ENCODE measurements at regions not wholly inside any gene's neighbourhood (a gene's known extent, or its start where the extent isn't known, plus 50 kb on each side); places are given as distances from the start of the nearest gene placed in this dataset.

DNA sequence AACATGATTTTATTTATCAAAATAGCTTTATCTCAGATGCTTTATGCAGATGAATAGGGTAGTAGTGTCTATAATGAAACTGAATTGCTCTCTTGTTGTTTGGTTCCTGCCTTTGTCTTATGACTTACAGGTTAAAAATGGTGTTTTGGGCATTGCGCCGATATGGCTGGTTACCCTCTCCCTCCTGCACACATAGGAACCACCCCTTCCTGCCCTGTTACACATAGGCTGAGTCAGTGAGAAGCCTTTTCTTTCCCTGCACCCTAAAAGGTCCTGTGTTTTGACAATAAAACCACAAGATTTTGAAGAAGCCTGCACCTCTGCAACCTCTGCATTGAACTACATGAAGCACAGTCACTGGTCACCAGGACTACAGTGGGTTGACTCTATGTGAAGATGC is 655.8 kb upstream of the ANKRD30A start:
- no peak overlapping the region for H2AFZ ChIP-seq (ENCODE audit: low read depth)
- no peak overlapping the region for H3K4me2 ChIP-seq
- peaks cover 15% of the 10 kb centered on the region for H3K4me1 ChIP-seq (ENCODE audit: low read depth, poor library complexity, severe bottlenecking)
- no peaks in the 10 kb centered on the region for H3K79me2 ChIP-seq (ENCODE audit: insufficient read depth, low read depth)
- no peak overlapping the region for H3K4me3 ChIP-seq (IDR thresholded peaks at IDR 0.05; ENCODE audit: insufficient read depth, low read depth, low read length)
- no peaks in the 10 kb centered on the region for H4K20me1 ChIP-seq (ENCODE audit: insufficient read depth)
- H3K9ac ChIP-seq, result no peak overlapping the region
- H3K27ac ChIP-seq, result no peak overlapping the region
- TF ChIP-seq, protein P1, sequence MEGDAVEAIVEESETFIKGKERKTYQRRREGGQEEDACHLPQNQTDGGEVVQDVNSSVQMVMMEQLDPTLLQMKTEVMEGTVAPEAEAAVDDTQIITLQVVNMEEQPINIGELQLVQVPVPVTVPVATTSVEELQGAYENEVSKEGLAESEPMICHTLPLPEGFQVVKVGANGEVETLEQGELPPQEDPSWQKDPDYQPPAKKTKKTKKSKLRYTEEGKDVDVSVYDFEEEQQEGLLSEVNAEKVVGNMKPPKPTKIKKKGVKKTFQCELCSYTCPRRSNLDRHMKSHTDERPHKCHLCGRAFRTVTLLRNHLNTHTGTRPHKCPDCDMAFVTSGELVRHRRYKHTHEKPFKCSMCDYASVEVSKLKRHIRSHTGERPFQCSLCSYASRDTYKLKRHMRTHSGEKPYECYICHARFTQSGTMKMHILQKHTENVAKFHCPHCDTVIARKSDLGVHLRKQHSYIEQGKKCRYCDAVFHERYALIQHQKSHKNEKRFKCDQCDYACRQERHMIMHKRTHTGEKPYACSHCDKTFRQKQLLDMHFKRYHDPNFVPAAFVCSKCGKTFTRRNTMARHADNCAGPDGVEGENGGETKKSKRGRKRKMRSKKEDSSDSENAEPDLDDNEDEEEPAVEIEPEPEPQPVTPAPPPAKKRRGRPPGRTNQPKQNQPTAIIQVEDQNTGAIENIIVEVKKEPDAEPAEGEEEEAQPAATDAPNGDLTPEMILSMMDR (conservative IDR thresholded peaks at IDR 0.05; ENCODE audit: low read depth, low read length), result no peak
- no peaks in the 10 kb centered on the region for H3K27me3 ChIP-seq (ENCODE audit: insufficient read depth, low read depth)
- H3K36me3 ChIP-seq (ENCODE audit: insufficient read depth), result no peaks in the 10 kb centered on the region

DNA sequence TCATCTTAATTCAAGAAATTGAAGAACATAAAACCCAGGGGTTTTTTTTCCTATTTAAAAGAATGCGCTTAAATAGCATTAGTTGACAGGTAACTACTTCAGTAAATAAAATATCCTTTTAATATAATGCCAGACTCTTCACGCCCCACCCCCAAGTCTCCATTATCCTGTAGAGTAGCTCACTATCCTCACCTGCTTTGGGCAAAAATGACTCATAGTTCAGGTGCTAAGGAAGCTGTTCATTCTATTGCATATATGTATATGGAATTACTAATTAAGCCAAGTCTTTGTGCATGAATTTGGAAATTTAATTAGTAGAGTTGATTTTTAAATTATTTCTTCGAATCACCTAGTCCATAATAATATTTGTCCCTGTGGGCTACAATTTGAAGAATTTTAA is 656.8 kb upstream of the ANKRD30A start:
- H3K36me3 ChIP-seq (ENCODE audit: insufficient read depth), result no peaks in the 10 kb centered on the region
- H3K4me3 ChIP-seq (IDR thresholded peaks at IDR 0.05; ENCODE audit: insufficient read depth, low read depth, low read length), result no peak overlapping the region
- H3K9ac ChIP-seq, result no peak overlapping the region
- no peak overlapping the region for H3K4me2 ChIP-seq
- no peaks in the 10 kb centered on the region for H4K20me1 ChIP-seq (ENCODE audit: insufficient read depth)
- no peak overlapping the region for H2AFZ ChIP-seq (ENCODE audit: low read depth)
- no peak overlapping the region for H3K27ac ChIP-seq
- H3K79me2 ChIP-seq (ENCODE audit: insufficient read depth, low read depth), result no peaks in the 10 kb centered on the region
- no peaks in the 10 kb centered on the region for H3K27me3 ChIP-seq (ENCODE audit: insufficient read depth, low read depth)
- TF ChIP-seq, protein P1 (conservative IDR thresholded peaks at IDR 0.05; ENCODE audit: low read depth, low read length), result no peak
- H3K4me1 ChIP-seq (ENCODE audit: low read depth, poor library complexity, severe bottlenecking), result peaks cover 15% of the 10 kb centered on the region

DNA sequence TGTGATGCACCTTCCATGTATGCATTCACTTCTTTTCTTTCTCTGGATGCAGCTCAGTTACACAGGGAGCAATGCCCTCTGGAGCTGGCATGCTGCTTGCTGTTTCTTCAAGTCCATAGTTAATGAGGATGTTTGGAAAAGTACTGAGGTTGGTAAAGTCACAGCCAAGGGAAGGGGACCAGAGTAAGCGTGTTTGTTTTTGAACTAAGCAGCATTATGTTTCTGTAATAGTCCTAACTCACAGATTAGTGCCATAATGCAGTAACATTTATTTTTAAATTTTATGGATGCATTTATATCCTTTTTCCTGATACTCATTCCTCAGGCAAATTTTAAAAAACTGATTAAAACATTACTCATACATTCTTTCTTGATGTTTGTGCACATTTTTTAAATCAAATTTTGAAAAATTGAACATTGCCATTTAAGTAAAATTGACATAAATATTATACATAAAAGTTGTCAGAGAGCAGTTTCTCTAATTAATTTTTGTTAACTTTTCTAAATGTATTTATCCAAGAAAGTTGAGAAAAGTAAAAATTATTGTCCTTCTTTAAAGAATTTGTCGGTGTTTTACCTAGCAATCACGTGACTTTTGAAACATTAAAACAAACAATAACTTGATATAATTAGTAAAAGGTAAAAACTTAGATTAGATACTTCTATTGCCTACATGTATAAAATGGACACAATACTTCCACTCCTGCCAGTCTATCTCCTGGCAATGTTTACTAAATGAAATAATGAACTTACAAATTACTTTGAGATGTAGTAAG is 659.6 kb upstream of the ANKRD30A start:
- H2AFZ ChIP-seq (ENCODE audit: low read depth), result no peak overlapping the region
- no peaks in the 10 kb centered on the region for H4K20me1 ChIP-seq (ENCODE audit: insufficient read depth)
- no peak overlapping the region for H3K9ac ChIP-seq
- H3K4me2 ChIP-seq, result no peak overlapping the region
- no peak overlapping the region for H3K27ac ChIP-seq
- TF ChIP-seq, protein P1 (conservative IDR thresholded peaks at IDR 0.05; ENCODE audit: low read depth, low read length), result no peak
- no peaks in the 10 kb centered on the region for H3K27me3 ChIP-seq (ENCODE audit: insufficient read depth, low read depth)
- H3K36me3 ChIP-seq (ENCODE audit: insufficient read depth), result no peaks in the 10 kb centered on the region
- no peaks in the 10 kb centered on the region for H3K4me1 ChIP-seq (ENCODE audit: low read depth, poor library complexity, severe bottlenecking)
- no peaks in the 10 kb centered on the region for H3K79me2 ChIP-seq (ENCODE audit: insufficient read depth, low read depth)
- H3K4me3 ChIP-seq (IDR thresholded peaks at IDR 0.05; ENCODE audit: insufficient read depth, low read depth, low read length), result no peak overlapping the region

DNA sequence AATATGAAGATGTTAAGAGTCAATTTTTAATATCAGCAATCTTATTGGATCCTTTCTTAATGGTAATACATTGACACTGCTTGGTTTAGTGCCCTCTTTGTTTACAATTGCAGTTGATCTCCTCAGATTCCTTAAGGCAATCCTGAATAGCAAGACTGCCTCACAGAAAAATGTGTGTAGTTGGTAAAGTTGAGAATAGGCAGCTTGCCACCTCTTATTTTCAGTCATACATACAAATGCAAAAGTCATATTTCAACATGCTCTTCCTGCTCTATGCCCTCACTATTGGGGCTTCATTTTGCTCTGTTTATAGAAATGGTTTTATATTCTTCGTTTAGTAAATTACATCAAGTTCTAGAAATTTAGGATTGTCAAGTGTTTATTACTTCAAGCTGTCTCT is 661.1 kb upstream of the ANKRD30A start:
- H3K4me1 ChIP-seq (ENCODE audit: low read depth, poor library complexity, severe bottlenecking), result no peaks in the 10 kb centered on the region
- H3K9ac ChIP-seq, result no peak overlapping the region
- H3K27ac ChIP-seq, result no peak overlapping the region
- H3K79me2 ChIP-seq (ENCODE audit: insufficient read depth, low read depth), result no peaks in the 10 kb centered on the region
- H4K20me1 ChIP-seq (ENCODE audit: insufficient read depth), result no peaks in the 10 kb centered on the region
- H2AFZ ChIP-seq (ENCODE audit: low read depth), result no peak overlapping the region
- no peaks in the 10 kb centered on the region for H3K36me3 ChIP-seq (ENCODE audit: insufficient read depth)
- H3K4me3 ChIP-seq (IDR thresholded peaks at IDR 0.05; ENCODE audit: insufficient read depth, low read depth, low read length), result no peak overlapping the region
- H3K27me3 ChIP-seq (ENCODE audit: insufficient read depth, low read depth), result no peaks in the 10 kb centered on the region
- no peak overlapping the region for H3K4me2 ChIP-seq
- TF ChIP-seq, protein P1 (conservative IDR thresholded peaks at IDR 0.05; ENCODE audit: low read depth, low read length), result no peak

Data from KMS-11 (cell line).